Fibroblast of skin of left quadriceps (primary cell): ENCODE measurements at regions not wholly inside any gene's neighbourhood (a gene's known extent, or its start where the extent isn't known, plus 50 kb on each side); places are given as distances from the start of the nearest gene placed in this dataset.
"Not testable (repeated sequence)": the region's sequence is repeated elsewhere in the genome, so short reads cannot be mapped to it uniquely, and the experiment has no call there.

Experiments
- DNase-seq, 2 experiments: peaks; one replicate each; pipeline ENCODE4 v3.0.0-alpha.2; 2013; ENCODE audit warnings: low read depth in 2 of 2

DNA sequence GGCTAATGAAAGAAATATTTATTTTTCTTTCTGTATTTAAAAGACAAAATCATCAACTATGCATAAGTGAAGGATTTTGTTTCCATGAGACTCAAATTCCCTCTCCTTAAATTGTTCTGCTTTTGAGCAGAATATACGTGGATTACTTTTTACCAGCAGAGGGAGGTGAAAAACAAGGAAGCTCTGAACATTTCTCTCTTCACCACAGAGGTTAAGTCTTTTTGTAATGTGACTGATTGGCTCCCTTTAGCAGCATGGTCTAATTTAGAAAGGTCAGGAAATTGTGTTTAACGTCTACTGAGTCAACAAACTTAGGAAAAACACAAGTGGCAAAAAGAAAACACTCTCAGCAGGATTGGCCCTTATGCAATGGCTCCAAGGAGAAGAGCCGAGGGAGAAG is 55.1 kb upstream of the F9 start:
- no peak for DNase-seq

DNA sequence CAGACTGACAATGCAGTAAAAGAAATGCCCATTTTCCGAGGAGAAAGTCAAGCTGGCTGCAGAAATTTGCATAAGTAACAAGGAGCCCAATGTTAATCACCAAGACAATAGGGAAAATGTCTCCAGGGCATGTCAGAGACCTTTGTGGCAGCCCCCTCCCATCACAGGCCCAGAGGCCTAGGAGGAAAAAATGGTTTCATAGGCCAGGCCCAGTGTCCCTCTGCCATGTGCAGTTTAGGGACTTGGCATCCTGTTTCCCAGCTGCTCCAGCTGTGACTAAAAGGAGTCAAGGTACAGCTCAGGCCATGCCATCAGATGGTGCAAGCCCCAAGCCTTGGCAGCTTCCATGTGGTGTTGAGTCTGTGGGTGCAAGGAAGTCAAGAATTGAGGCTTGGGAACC is 68.6 kb upstream of the F9 start:
- not testable (repeated sequence) for DNase-seq

DNA sequence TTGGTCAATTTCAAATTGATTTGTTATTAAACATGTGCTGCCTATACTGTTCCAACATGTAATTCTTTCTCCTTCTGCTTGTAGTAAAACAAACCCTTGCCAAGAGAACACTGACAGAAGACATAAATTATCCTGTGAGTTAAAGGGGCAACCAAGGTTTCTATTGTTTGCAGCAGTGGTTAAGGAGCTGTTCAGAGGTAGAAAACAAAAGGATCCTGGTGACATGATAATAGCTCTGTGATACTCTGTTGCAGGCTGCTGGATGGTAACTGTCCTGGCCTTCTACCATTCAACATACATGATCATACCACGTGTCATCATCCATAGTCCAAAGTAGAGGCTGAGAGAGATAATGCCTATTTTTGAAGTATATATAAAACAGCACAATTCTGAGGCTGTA is 75.8 kb upstream of the F9 start:
- DNase-seq, result no peak

DNA sequence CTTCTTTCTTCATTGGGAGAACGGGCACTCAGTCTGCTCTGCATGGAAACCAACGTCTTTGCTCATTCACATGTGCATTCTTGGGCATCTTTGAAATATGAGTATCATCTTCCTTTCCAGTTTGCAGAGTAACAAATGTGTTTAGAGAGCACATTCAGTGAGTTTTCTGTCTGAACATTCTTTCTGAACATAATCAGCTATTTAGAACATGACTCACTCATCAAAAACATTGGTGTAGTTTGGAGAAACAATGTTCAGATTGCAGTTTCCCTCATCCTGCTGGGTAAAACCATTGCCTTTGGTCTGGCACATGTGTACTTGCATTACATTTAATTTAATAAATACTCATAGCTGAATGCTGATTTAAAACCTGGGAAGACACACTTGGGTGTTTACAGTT is 81.5 kb upstream of the F9 start:
- DNase-seq, result no peak

DNA sequence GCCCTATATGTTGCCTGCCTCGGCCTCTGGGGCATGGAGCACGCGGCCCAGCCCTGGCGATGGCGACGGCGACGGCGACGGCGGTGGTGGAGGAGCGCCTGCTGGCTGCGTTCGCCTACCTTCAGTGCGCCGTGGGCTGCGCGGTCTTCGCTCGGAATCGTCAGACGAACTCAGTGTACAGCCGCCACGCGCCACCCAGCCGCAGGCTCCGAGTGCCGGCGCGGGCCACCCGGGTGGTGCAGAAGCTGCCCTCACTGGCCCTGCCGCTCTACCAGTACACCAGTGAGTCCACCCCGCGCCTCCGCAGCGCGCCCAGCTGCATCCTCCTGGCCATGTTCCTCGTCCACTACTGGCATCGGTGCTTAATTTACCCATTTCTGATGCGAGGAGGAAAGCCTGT is 83.7 kb upstream of the F9 start:
- no peak for DNase-seq

DNA sequence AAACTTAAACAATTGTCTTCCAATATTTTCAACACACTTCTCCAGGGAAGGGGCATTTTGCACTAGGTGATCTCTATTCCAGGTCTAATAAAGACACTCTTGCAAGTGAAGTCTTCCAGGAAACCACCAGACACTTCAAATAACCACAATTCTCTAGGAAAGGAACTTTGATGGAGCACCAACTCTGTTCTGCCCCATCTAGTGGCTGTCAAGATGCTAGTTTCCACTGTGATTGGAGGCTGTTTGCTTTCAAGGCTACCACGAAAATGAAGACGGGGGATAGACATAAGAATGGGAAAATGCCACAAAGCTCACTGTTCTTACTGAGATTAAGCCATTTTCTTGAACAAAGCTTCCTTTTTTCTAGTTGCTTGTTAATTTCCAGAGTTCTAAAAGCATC is 100.6 kb upstream of the F9 start:
- DNase-seq, result no peak

DNA sequence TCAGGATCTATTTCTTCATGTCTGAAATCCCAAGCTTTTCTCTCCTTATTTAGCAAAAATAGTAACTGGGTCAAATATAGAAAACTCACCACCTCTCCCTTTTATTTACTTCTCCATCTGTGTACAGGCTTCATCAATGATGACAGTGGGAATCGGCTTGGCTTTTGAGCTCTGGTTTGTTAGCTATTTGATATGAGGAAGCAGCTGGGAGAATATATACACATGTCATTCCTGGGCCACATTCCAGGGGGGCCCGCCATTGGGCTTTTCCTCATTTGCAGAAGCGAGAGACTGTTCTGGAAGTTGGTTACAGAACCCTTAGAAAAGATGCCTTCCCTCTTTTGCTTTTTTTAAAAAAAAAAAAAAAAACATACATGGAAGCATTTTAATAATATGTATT is 107.4 kb upstream of the F9 start:
- DNase-seq, result no peak

DNA sequence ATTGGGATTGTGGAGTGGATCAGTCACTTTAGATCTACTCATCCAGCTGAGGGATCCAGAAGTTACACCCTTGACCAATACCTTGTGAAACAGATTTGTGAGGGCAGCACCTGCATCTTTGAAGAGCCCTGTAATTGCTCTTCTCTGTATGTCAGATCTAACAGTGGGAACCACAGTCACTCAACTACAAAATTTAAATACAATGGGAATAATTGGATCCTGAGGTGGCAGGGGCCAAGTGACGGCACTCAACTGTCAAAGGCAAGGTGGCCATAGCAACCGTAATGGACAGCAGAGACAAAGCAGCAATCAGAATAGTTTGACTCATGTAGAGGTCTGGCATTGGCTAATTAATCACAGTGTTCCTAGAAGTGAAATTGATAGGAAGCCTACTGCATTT is 132.3 kb upstream of the F9 start:
- not testable (repeated sequence) for DNase-seq

DNA sequence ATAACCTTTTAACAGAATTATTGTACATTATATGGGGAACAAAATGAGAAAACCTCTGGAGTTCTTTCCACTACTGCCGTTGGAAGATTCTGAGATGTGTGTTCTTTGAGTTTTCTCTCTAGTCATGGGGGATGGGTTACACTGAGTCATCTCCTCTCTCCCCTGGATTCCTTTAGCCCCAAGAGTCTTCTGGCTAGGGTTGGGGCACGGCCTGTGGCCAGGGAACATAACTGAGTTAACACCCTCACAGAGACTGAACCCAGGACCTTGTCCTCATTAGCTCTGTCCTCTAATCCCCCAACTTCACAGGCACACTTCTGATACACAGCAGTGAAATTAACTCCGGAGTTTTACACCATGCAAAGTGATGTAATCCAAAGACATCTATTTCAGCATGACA is 142.3 kb upstream of the F9 start:
- no peak for DNase-seq

DNA sequence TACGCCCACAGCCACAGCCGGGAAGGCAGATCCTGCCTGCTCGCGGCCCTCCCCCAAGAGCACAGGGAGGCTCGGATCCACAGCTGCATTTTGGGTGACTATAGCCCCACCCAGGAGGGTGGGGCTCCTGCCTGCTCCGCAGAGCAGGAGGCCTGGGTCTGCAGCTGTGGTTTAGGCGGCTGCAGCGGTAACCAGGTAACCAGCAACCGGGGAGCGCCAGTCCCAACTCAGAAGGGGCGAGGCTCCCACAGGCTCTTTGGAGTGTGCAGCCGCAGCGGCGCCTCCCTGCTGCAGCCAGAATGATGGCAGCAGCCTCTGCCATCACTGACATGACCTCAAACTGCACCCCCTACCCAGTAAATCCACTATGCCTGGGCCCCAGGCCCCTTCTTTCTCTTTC is 148.0 kb upstream of the F9 start:
- no peak for DNase-seq

DNA sequence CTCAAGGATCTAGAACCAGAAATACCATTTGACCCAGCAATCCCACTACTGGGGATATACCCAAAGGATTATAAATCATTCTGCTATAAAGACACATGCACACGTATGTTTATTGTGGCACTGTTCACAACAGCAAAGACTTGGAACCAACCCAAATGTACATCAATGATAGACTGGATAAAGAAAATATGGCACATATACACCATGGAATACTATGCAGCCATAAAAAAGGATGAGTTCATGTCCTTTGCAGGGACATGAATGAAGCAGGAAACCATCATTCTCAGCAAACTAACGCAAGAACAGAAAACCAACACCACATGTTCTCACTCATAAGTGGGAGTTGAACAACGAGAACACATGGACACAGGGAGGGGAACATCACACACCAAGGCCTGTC is 154.0 kb upstream of the F9 start:
- not testable (repeated sequence) for DNase-seq

DNA sequence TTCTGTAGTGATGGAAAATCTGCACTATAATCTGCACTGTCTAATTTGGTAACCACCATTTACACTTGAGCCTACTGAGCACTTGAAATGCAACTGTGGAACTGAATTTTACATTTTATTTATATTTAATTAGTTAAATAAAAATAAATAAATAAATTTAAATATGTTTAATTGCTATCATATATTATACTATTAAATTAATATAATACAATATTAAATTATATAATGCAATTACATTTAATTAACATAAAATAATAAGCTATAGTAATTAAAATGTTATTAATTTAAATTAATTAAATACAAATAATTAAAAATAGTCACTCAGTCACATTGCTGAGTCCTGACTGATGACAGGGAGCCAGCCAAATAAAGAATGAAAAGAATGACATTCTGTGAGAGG is 170.2 kb upstream of the F9 start:
- DNase-seq, result no peak

DNA sequence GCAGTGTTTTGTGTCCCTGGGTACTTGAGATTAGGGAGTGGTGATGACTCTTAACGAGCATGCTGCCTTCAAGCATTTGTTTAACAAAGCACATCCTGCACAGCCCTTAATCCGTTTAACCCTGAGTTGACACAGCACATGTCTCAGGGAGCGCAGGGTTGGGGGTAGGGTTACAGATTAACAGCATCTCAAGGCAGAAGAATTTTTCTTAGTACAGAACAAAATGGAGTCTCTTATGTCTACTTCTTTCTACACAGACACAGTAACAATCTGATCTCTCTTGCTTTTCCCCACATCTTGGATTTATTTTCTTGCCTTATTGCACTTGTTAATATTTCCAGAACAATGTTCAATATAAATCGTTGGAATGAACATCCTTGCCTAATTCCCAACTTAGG is 187.9 kb upstream of the F9 start:
- not testable (repeated sequence) for DNase-seq

DNA sequence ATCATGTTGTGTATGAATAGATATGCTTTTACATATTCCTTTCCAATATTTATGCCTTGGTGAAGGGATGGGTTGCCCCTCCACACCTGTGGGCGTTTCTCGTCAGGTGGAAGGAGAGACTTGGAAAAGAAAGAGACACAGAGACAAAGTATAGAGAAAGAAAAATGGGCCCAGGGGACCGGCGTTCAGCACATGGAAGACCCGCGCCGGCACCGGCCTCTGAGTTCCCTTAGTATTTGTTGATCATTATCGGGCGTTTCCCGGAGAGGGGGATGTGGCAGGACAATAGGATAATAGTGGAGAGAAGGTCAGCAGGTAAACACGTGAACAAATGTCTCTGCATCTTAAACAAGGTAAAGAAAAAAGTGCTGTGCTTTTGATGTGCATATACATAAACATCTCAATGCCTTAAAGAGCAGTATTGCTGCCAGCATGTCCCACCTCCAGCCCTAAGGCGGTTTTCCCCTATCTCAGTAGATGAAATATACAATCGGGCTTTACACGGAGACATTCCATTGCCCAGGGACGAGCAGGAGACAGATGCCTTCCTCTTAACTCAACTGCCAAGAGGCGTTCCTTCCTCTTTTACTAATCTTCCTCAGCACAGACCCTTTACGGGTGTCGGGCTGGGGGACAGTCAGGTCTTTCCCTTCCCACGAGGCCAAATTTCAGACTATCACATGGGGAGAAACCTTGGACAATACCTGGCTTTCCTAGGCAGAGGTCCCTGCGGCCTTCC is 188.5 kb upstream of the F9 start:
- not testable (repeated sequence) for DNase-seq

DNA sequence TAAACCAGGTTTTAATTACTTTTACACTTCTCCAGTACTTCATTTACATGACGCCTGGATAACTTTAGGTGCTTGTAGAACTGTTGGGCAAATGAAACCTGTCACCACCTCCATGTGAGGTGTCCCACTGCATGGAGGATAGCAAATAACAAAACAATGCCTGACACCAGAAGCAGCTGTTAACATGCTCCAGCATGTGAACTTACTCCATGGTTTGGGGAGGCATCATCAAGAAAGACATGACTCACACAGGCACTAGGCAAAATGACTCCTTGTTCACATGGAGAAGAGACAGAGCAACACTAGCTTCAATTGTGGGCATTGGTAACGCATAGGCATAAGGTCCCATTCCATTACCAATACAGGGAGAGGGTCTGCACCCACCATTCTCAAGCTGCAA is 198.1 kb upstream of the F9 start:
- DNase-seq, result no peak

DNA sequence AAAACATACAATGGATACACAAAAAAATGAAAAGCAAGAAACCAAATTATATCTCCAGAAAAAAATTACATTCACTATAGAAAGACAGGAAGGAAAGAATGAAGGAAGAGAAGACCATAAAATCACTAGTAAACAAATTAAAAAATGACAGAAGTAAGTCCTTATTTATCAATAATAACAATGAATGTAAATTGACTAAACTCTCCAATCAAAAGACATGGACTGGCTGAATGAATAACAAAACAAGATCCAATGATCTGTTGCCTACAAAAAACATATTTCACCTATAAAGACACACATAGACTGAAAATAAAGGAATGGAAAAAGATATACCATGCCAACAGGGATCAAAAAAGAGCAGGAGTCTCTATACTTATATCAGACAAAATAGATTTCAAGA is 203.2 kb upstream of the F9 start:
- DNase-seq, result no peak

DNA sequence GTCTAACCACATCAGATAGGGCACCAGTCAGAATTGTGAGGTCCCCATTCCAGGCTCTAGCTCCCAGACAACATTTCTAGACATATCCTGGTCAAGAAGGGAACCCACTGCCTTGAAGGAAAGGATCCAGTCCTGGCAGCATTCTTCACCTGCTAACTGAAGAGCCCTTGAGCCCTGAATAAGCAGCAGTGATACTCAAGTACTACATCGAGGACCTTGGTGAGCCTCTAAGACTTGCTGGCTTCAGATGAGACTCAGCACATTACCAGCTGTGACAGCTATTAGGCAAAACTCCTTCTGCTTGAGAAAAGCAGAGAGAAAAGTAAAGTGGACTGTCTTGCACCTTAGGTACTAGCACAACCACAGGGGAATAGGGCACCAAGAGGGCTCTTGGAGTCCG is 205.8 kb upstream of the F9 start:
- DNase-seq, result no peak

DNA sequence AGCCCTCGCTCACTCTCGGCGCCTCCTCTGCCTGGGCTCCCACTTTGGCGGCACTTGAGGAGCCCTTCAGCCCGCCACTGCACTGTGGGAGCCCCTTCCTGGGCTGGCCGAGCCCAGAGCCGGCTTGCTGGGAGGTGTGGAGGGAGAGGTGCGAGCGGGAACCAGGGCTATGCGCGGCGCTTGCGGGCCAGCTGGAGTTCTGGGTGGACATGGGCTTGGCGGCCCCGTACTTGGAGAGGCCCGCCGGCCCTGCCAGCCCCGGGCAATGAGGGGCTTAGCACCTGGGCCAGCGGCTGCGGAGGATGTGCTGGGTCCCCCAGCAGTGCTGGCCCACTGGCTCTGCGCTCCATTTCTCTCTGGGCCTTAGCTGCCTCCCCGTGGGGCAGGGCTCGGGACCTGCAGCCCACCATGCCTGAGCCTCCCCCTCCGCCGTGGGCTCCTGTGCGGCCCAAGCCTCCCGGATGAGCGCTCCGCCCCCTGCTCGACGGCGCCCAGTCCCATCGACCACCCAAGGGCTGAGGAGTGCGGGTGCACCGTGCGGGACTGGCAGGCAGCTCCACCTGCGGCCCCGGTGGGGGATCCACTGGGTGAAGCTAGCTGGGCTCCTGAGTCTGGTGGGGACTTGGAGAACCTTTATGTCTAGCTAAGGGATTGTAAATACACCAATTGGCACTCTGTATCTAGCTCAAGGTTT is 209.7 kb upstream of the F9 start:
- DNase-seq, result not testable (repeated sequence)

DNA sequence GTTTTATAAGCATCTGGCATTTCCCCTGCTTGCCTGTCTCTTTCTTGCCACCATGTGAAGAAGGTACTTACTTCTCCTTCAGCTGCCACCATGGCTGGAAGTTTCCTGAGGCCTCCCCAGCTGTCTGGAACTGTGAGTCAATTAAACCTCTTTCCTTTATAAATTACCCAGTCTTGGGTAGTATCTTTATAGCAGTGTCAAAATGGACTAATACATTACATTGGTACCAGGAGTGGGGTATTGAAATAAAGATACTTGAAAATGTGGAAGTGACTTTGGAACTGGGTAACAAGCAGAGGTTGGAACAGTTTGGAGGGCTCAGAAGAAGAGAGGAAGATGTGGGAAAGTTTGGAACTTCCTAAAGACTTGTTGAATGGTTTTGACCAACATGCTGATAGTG is 223.9 kb upstream of the F9 start:
- not testable (repeated sequence) for DNase-seq

DNA sequence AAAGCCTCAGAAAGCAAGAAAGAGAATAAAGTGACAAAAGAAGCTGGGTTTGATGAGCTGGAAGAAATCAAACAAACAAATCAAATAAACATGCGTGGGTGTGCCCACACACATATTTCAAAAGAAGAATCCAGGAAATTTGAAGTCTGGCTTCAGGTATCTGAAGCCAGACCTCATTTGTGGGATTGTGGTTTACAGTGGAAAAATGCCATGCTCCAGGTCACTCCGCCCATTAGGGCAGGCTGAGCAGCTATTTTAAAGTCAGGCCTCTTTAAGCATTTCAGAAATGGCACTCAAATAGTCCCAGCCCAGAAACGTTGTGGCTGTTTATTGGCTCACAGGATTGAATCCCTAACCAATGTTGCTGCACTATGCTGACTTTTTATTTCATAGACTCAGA is 226.1 kb upstream of the F9 start:
- no peak for DNase-seq

DNA sequence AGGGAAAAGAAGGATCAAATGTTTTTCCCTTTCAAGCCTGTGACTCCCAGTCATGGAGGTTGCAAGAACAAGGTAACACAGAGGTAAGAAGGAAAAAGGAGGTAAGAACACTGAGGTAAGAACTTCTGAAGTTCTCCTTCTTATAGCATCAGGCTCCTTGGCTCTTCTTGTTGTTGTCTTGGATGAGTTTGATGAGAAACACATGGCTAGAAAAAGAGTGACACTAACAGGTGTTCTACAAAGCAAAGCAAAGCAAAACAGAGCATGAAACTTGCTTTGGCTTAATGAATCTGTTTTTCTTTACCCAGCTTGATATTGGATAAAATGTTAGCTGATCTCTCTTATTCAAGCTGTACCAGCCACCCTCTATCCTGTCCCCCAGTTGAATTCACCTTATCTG is 231.2 kb upstream of the F9 start:
- no peak for DNase-seq

DNA sequence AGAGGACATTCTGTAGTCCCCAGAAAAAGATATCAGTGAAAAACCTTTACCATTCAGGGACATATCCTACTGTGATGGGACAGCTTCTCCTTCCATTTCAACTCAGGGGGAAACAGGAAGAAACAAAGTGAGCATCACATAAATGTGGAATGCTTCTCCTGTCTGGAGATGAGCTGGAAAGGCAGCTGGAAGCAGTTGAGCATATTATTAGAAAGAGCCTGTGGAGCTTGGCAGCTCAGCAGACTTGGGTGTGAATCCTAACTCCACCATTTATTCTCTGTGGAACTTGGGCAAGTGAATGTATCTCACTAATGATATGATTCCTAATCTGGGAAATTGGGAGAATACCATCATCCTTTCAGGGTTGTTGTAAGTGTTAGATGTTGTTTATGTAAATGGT is 232.1 kb upstream of the F9 start:
- no peak for DNase-seq

DNA sequence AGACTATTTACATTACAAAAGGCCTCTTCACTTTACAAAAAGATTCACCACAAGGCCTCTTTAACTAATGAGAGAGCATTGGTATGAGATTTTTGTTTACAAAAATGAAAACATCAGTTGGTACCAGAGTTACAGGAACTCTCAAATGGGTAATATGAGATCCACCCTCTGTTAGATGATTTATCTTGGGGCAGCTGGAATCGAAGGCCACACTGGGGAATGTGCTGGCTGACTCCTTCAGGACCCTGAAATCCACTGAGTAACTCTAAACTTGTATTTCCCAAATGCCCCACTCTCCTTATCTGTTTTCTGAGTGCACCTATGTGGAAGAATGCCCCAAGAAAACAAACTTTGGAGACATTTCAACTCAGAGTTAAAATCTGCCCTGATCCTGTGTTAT is 232.9 kb upstream of the F9 start:
- DNase-seq, result no peak

DNA sequence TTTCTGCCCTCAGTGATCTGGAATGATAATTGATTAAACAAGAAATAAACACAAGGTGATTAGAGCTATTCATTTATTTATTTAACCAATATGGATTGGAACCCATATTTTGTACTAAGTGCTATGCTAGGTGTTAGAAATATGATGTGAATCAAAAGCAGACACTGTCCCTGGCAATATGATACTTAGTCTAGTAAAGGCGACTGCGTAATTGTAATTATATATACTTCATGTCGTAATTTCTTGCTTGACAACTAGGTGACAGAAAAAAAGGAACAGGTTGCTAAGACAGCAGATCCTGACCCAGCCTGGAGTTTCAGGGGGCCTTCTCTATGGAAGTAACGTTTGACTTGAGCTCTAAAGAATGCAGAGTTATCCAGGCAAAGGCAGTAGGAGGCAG is 236.5 kb upstream of the F9 start:
- DNase-seq, result no peak
